Neural progenitor cell (in vitro differentiated cells): ENCODE measurements at regions not wholly inside any gene's neighbourhood (a gene's known extent, or its start where the extent isn't known, plus 50 kb on each side); places are given as distances from the start of the nearest gene placed in this dataset.
"Not testable (repeated sequence)": the region's sequence is repeated elsewhere in the genome, so short reads cannot be mapped to it uniquely, and the experiment has no call there.

Experiments used
- DNase-seq: peaks from one replicate; pipeline ENCODE4 v3.0.0-alpha.2; 2016; ENCODE audit warnings: low spot score
- H2AFZ ChIP-seq: fragments of 200-600 bp; sonication (generic); replicated peaks from 2 replicates; pipeline ENCODE4 v1.6.1; 2016; ENCODE audit warnings: antibody characterized with exemption
- H3F3A ChIP-seq: fragments of 200-600 bp; sonication (generic); 2 replicates; pipeline ENCODE4 v1.6.1; 2016; ENCODE audit warnings: antibody characterized with exemption, low read depth
- H3K27ac ChIP-seq: fragments of 200-600 bp; sonication (generic); 2 replicates; pipeline ENCODE4 v1.5.1; 2016; ENCODE audit warnings: mild to moderate bottlenecking
- H3K27me3 ChIP-seq: fragments of 200-600 bp; sonication (generic); 2 replicates; pipeline ENCODE4 v1.6.1; 2016; ENCODE audit warnings: mild to moderate bottlenecking, moderate library complexity
- H3K36me3 ChIP-seq: fragments of 200-600 bp; sonication (generic); 2 replicates; pipeline ENCODE4 v1.5.1; 2016
- H3K4me1 ChIP-seq: fragments of 200-600 bp; sonication (generic); 2 replicates; pipeline ENCODE4 v1.6.1; 2016; ENCODE audit warnings: mixed run types
- H3K4me2 ChIP-seq: fragments of 200-600 bp; sonication (generic); 2 replicates; pipeline ENCODE4 v1.6.1; 2016
- H3K4me3 ChIP-seq: fragments of 200-600 bp; sonication (generic); 2 replicates; pipeline ENCODE4 v1.5.1; 2016
- H3K79me2 ChIP-seq: fragments of 200-600 bp; sonication (generic); 2 replicates; pipeline ENCODE4 v1.6.1; 2016; ENCODE audit warnings: low read depth
- H3K9ac ChIP-seq: fragments of 200-600 bp; sonication (generic); 2 replicates; pipeline ENCODE4 v1.6.1; 2016
- H3K9me3 ChIP-seq: fragments of 200-600 bp; sonication (generic); 2 replicates; pipeline ENCODE4 v1.5.1; 2016; ENCODE audit warnings: low read depth
- H4K20me1 ChIP-seq: fragments of 200-600 bp; sonication (generic); 2 replicates; pipeline ENCODE4 v1.6.1; 2016; ENCODE audit warnings: low read depth
- H3K27ac Mint-ChIP-seq: 3 replicates; pipeline ENCODE4 v1.8.0; 2021; ENCODE audit warnings: mixed read lengths
- H3K27me3 Mint-ChIP-seq: 2 replicates; pipeline ENCODE4 v1.8.0; 2022; ENCODE audit warnings: low read depth, mild to moderate bottlenecking, inconsistent platforms, moderate library complexity, mixed read lengths; ENCODE audit not compliant: insufficient read depth
- H3K36me3 Mint-ChIP-seq: 3 replicates; pipeline ENCODE4 v1.8.0; 2021; ENCODE audit warnings: mixed read lengths
- H3K4me1 Mint-ChIP-seq: 3 replicates; pipeline ENCODE4 v1.8.0; 2021; ENCODE audit warnings: mixed read lengths
- H3K4me3 Mint-ChIP-seq: 3 replicates; pipeline ENCODE4 v1.8.0; 2021; ENCODE audit warnings: mild to moderate bottlenecking, moderate library complexity, mixed read lengths
- H3K9me3 Mint-ChIP-seq: 3 replicates; pipeline ENCODE4 v1.8.0; 2020; ENCODE audit warnings: mixed read lengths
- EZH2 ChIP-seq: fragments of 200-600 bp; sonication (generic); IDR thresholded peaks from 2 replicates; pipeline ENCODE4 v1.6.1; 2017; ENCODE audit warnings: antibody characterized with exemption, mild to moderate bottlenecking, moderate library complexity
- EZH2phosphoT487 ChIP-seq: fragments of 200-600 bp; sonication (generic); IDR thresholded peaks from 2 replicates; pipeline ENCODE4 v1.6.1; 2017; ENCODE audit warnings: antibody characterized with exemption
- TF ChIP-seq, protein P1 (sequence below): fragments of 200-600 bp; sonication (generic); IDR thresholded peaks from 2 replicates; pipeline ENCODE4 v1.5.1; 2017; ENCODE audit warnings: antibody characterized with exemption, mild to moderate bottlenecking

DNA sequence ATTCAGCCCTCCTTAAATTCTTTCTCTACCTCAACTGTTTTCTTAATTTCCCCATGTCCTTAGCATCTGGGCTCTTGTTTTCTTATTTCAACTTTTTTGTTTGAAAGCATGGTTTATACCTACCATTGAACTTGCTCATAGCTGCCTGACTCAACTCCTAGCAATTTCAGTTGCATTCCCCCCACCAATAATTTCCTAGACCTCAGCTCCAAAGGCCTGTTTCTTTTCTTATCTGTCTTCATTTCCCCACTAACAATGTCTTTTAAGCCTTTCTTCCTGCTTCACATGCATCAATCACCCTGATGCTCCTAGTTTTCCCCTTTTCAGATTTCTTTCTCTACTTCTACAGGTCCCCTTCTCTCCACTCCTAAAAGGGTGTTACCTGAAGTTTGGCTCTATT, 129.7 kb upstream of the PDE4D start:
- no peak overlapping the region for H3K4me3 ChIP-seq
- Mint-ChIP-seq H3K27ac (no peak overlapping the region), H3K27me3 (no peaks in the 10 kb centered on the region), H3K9me3 (peaks cover 2% of the 10 kb centered on the region), H3K4me1 (peaks cover 5% of the 10 kb centered on the region), H3K36me3 (no peaks in the 10 kb centered on the region), H3K4me3 (no peak overlapping the region)
- no peaks in the 10 kb centered on the region for H3K9me3 ChIP-seq
- H2AFZ ChIP-seq: no peak overlapping the region
- H3K9ac ChIP-seq: no peak overlapping the region
- no peak for DNase-seq
- H3K79me2 ChIP-seq: no peaks in the 10 kb centered on the region
- H3K4me2 ChIP-seq: no peak overlapping the region
- H3F3A ChIP-seq: no peaks in the 10 kb centered on the region
- peaks cover 11% of the 10 kb centered on the region for H3K4me1 ChIP-seq
- no peaks in the 10 kb centered on the region for H3K27me3 ChIP-seq
- no peaks in the 10 kb centered on the region for H3K36me3 ChIP-seq
- no peak overlapping the region for H3K27ac ChIP-seq
- no peaks in the 10 kb centered on the region for H4K20me1 ChIP-seq
- TF ChIP-seq EZH2 (no peak), EZH2phosphoT487 (no peak)
- TF ChIP-seq, protein P1, sequence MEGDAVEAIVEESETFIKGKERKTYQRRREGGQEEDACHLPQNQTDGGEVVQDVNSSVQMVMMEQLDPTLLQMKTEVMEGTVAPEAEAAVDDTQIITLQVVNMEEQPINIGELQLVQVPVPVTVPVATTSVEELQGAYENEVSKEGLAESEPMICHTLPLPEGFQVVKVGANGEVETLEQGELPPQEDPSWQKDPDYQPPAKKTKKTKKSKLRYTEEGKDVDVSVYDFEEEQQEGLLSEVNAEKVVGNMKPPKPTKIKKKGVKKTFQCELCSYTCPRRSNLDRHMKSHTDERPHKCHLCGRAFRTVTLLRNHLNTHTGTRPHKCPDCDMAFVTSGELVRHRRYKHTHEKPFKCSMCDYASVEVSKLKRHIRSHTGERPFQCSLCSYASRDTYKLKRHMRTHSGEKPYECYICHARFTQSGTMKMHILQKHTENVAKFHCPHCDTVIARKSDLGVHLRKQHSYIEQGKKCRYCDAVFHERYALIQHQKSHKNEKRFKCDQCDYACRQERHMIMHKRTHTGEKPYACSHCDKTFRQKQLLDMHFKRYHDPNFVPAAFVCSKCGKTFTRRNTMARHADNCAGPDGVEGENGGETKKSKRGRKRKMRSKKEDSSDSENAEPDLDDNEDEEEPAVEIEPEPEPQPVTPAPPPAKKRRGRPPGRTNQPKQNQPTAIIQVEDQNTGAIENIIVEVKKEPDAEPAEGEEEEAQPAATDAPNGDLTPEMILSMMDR: no peak

DNA sequence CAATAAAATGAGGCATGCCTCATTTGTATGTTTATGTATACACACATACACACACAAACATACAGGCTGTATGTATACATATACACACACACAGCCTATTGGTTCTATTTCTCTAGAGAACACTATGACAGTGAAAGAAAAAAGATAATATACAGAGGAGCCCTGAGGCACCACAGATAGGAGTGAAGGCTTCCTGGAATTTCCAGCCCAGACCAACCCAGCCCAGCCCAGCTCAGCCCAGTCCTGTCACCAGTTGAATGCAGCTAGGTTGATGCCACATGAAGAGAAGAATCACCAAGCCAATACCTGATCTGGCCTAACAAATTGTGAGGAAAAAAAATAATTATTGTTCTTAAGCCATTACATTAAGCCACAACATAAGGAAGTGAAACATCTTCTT, 126.9 kb upstream of the PDE4D start:
- no peak overlapping the region for H2AFZ ChIP-seq
- H3K4me3 Mint-ChIP-seq: no peak overlapping the region

DNA sequence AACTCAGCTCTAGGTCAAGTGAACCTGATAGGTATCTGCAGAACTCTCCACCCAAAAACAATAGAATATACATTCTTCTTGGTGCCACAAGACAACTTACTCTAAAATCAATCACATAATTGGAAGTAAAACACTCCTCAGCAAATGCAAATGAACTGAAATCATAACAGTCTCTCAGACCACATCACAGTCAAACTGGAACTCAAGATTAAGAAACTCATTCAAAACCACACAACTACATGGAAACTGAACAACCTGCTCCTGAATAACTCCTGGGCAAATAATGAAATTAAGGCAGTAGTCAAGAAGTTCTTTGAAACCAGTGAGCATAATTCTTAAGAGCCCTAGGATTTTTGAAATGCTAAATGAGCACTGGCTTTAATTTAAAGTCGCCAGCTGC, 125.4 kb upstream of the PDE4D start:
- H4K20me1 ChIP-seq, H3K36me3 Mint-ChIP-seq, H2AFZ ChIP-seq, H3K9me3 ChIP-seq, H3F3A ChIP-seq, H3K27me3 Mint-ChIP-seq, H3K9ac ChIP-seq, H3K27ac ChIP-seq, H3K4me1 Mint-ChIP-seq, H3K27me3 ChIP-seq, H3K36me3 ChIP-seq, H3K4me3 ChIP-seq, H3K4me2 ChIP-seq, H3K9me3 Mint-ChIP-seq, DNase-seq, H3K4me3 Mint-ChIP-seq, H3K79me2 ChIP-seq: not testable (repeated sequence)
- H3K4me1 ChIP-seq: peaks cover 11% of the 10 kb centered on the region
- peak overlapping the region; percentile 5 for H3K27ac Mint-ChIP-seq

More for the DNA sequence above, 126.9 kb upstream of the PDE4D start:
- Histone ChIP-seq H3K36me3 (no peaks in the 10 kb centered on the region), H3K27ac (no peak overlapping the region), H3K27me3 (no peaks in the 10 kb centered on the region), H3K4me2 (no peak overlapping the region), H3K4me1 (peaks cover 11% of the 10 kb centered on the region), H4K20me1 (no peaks in the 10 kb centered on the region), H3K9ac (no peak overlapping the region), H3K79me2 (no peaks in the 10 kb centered on the region), H3K9me3 (no peaks in the 10 kb centered on the region), H3F3A (no peaks in the 10 kb centered on the region), H3K4me3 (no peak overlapping the region)
- DNase-seq: no peak
- no peaks in the 10 kb centered on the region for H3K36me3 Mint-ChIP-seq
- TF ChIP-seq EZH2 (no peak), EZH2phosphoT487 (no peak)
- TF ChIP-seq, protein P1: no peak
- peaks cover 8% of the 10 kb centered on the region for H3K9me3 Mint-ChIP-seq
- peaks cover 5% of the 10 kb centered on the region for H3K4me1 Mint-ChIP-seq
- no peaks in the 10 kb centered on the region for H3K27me3 Mint-ChIP-seq
- H3K27ac Mint-ChIP-seq: no peak overlapping the region

DNA sequence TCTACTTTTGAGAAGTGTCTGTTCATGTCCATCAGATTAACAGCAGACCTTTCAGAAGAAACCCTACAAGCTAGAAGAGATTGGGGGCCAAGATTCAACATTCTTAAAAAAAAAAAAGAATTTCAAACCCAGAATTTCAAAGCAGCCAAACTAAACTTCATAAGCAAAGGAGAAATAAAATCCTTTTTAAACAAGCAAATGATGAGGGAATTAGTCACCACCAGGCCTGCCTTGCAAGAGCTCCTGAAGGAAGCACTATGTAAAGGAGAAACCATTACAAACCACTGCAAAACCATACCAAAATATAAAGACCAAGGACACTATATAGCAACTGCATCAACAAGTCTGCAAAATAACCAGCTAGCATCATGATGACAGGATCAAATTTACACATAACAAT, 124.6 kb upstream of the PDE4D start:
- Histone ChIP-seq H3K27ac (no peak overlapping the region), H4K20me1 (no peaks in the 10 kb centered on the region), H3K4me1 (peaks cover 8% of the 10 kb centered on the region), H2AFZ (no peak overlapping the region), H3F3A (no peaks in the 10 kb centered on the region), H3K9ac (no peak overlapping the region), H3K9me3 (no peaks in the 10 kb centered on the region), H3K4me2 (no peak overlapping the region), H3K4me3 (no peak overlapping the region), H3K36me3 (no peaks in the 10 kb centered on the region), H3K79me2 (no peaks in the 10 kb centered on the region), H3K27me3 (no peaks in the 10 kb centered on the region)
- H3K27me3 Mint-ChIP-seq: no peaks in the 10 kb centered on the region
- no peak overlapping the region for H3K4me3 Mint-ChIP-seq
- no peaks in the 10 kb centered on the region for H3K36me3 Mint-ChIP-seq
- peaks cover 8% of the 10 kb centered on the region for H3K9me3 Mint-ChIP-seq
- no peak for DNase-seq
- no peak overlapping the region for H3K27ac Mint-ChIP-seq
- H3K4me1 Mint-ChIP-seq: peaks cover 4% of the 10 kb centered on the region
- TF ChIP-seq, protein P1: no peak
- TF ChIP-seq EZH2phosphoT487: no peak
- no peak for TF ChIP-seq EZH2
